Trophoblast cell (in vitro differentiated cells and primary cell): ENCODE measurements at regions not wholly inside any gene's neighbourhood (a gene's known extent, or its start where the extent isn't known, plus 50 kb on each side); places are given as distances from the start of the nearest gene placed in this dataset.

Experiments used
- DNase-seq, 2 donors: peaks; one replicate each; pipeline ENCODE4 v3.0.0-alpha.2; 2016
- H2AFZ ChIP-seq: 2 replicates; pipeline ENCODE4 v1.6.1; 2013; ENCODE audit warnings: low read length, moderate library complexity, mild to moderate bottlenecking; ENCODE audit not compliant: insufficient read depth, poor library complexity
- H2AK5ac ChIP-seq: 2 replicates; pipeline ENCODE4 v1.6.1; 2013; ENCODE audit warnings: mild to moderate bottlenecking, low read length
- H2BK120ac ChIP-seq: 2 replicates; pipeline ENCODE4 v1.6.1; 2013; ENCODE audit warnings: low read length, mild to moderate bottlenecking, moderate library complexity; ENCODE audit not compliant: insufficient read depth, poor library complexity
- H2BK12ac ChIP-seq: 2 replicates; pipeline ENCODE4 v1.6.1; 2013; ENCODE audit warnings: mild to moderate bottlenecking, low read length, moderate library complexity
- H2BK5ac ChIP-seq: 2 replicates; pipeline ENCODE4 v1.6.1; 2013; ENCODE audit warnings: low read length, low read depth, moderate library complexity, mild to moderate bottlenecking; ENCODE audit not compliant: poor library complexity
- H3K14ac ChIP-seq: 2 replicates; pipeline ENCODE4 v1.6.1; 2013; ENCODE audit warnings: mild to moderate bottlenecking, low read length
- H3K18ac ChIP-seq: 2 replicates; pipeline ENCODE4 v1.6.1; 2013; ENCODE audit warnings: mild to moderate bottlenecking, low read length
- H3K23ac ChIP-seq: 2 replicates; pipeline ENCODE4 v1.6.1; 2013; ENCODE audit warnings: low read length
- H3K27ac ChIP-seq: 2 replicates; pipeline ENCODE4 v1.5.1; 2013; ENCODE audit warnings: low read depth, mild to moderate bottlenecking, inconsistent platforms, low read length, moderate library complexity
- H3K27me3 ChIP-seq: 2 replicates; pipeline ENCODE4 v1.6.1; 2013; ENCODE audit warnings: inconsistent platforms, mild to moderate bottlenecking, low read length, moderate library complexity; ENCODE audit not compliant: insufficient read depth
- H3K36me3 ChIP-seq, 2 experiments: 1 replicate in 1 of 2; 2 replicates in 1 of 2; pipeline ENCODE4 v1.6.1; 2013; ENCODE audit warnings: low read length in 2 of 2, mild to moderate bottlenecking in 2 of 2, moderate library complexity in 1 of 2; ENCODE audit not compliant: insufficient read depth in 2 of 2, control insufficient read depth in 1 of 2
- H3K4ac ChIP-seq: 2 replicates; pipeline ENCODE4 v1.6.1; 2013; ENCODE audit warnings: low read depth, mild to moderate bottlenecking, low read length, moderate library complexity
- H3K4me1 ChIP-seq, 2 experiments: 1 replicate in 1 of 2; 2 replicates in 1 of 2; pipeline ENCODE4 v1.6.1; 2013; ENCODE audit warnings: low read length in 2 of 2, mild to moderate bottlenecking in 2 of 2, moderate library complexity in 1 of 2; ENCODE audit not compliant: insufficient read depth in 2 of 2, control insufficient read depth in 1 of 2
- H3K4me2 ChIP-seq: 2 replicates; pipeline ENCODE4 v1.6.1; 2013; ENCODE audit warnings: inconsistent platforms, mild to moderate bottlenecking, low read length, moderate library complexity
- H3K4me3 ChIP-seq: 2 replicates; pipeline ENCODE4 v1.5.1; 2013; ENCODE audit warnings: mild to moderate bottlenecking, low read depth, low read length, inconsistent platforms
- H3K79me1 ChIP-seq: one replicate; pipeline ENCODE4 v1.6.1; 2013; ENCODE audit warnings: low read length
- H3K79me2 ChIP-seq: 2 replicates; pipeline ENCODE4 v1.6.1; 2013; ENCODE audit warnings: low read length, mild to moderate bottlenecking; ENCODE audit not compliant: control insufficient read depth, insufficient read depth, poor library complexity
- H3K9ac ChIP-seq: 2 replicates; pipeline ENCODE4 v1.6.1; 2013; ENCODE audit warnings: mild to moderate bottlenecking, low read length
- H3K9me3 ChIP-seq: 2 replicates; pipeline ENCODE4 v1.6.1; 2013; ENCODE audit warnings: low read depth, mild to moderate bottlenecking, control low read depth, inconsistent platforms, low read length; ENCODE audit not compliant: insufficient read depth
- H4K12ac ChIP-seq: 2 replicates; pipeline ENCODE4 v1.6.1; 2013; ENCODE audit warnings: low read depth, mild to moderate bottlenecking, low read length, moderate library complexity
- H4K8ac ChIP-seq: 2 replicates; pipeline ENCODE4 v1.6.1; 2013; ENCODE audit warnings: low read depth, mild to moderate bottlenecking, low read length, moderate library complexity
- H4K91ac ChIP-seq: one replicate; pipeline ENCODE4 v1.6.1; 2013; ENCODE audit warnings: low read depth, mild to moderate bottlenecking, low read length, moderate library complexity
- WGBS: extraction: QIAGEN DNeasy Blood & Tissue Kit; methylation state at CpG from one replicate; pipeline ENCODE4 v1.1.7; 2013; ENCODE audit warnings: missing lambda C conversion rate; ENCODE audit not compliant: insufficient read length, insufficient coverage; ENCODE audit errors: extremely low coverage; 5-methylcytosine and 5-hydroxymethylcytosine counted together

DNA sequence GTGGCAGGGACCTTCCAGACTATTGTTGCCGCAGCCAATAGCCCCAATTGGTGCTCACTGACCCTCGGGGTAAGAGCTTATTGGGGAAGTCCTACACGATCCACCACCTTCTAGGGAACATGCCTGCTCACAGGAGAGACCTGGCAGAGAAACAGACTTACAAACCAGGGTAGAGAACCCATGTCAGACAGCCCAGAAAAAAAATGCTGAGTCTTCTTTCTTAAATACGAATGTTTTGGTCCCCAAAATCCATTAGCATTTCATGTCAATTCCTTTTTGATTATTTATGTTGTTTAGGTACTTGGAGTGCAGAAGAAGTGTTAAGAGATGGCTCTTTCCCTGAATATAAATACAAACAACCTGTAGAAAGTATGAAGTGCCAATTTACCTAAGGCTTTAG, 84.9 kb upstream of the PDE10A start:
- Histone ChIP-seq H3K4ac (no peak overlapping the region), H2BK5ac (no peak overlapping the region), H2BK120ac (no peak overlapping the region), H4K8ac (no peak overlapping the region), H3K79me1 (no peaks in the 10 kb centered on the region), H3K9me3 (peaks cover 6% of the 10 kb centered on the region), H3K23ac (no peak overlapping the region), H3K9ac (no peak overlapping the region), H3K79me2 (no peaks in the 10 kb centered on the region), H3K18ac (no peak overlapping the region), H2BK12ac (no peak overlapping the region), H4K91ac (no peak overlapping the region), H4K12ac (no peak overlapping the region), H3K27me3 (no peaks in the 10 kb centered on the region), H3K4me3 (no peak overlapping the region), H2AK5ac (no peak overlapping the region), H3K4me2 (no peak overlapping the region), H3K27ac (no peak overlapping the region), H3K36me3 (no peaks in the 10 kb centered on the region), H3K4me1 (no peaks in the 10 kb centered on the region), H2AFZ (no peak overlapping the region), H3K14ac (no peak overlapping the region)
- WGBS = no CpG with 5 or more reads among the region's 4 CpGs
- no peak for DNase-seq

DNA sequence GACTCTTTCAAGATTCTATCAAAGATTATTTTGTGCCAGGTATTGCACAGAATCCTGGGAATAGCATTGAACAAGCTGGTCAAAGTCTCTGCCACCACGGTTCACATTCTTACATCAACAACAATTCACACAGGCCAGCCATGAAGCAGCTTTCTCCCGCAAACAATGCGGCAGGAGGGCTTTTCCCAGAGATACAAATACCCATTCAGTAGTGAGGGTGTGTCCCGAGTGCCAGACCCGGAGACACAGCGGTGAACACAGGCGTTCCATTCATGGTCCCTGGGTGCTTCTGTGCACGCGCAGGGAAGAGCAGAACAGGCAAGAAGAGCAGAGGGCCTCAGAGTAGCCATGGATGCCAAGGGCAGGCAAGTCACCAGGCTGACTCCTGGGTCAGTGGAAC, 83.3 kb upstream of the PDE10A start:
- peaks cover 6% of the 10 kb centered on the region for H3K9me3 ChIP-seq
- no peak overlapping the region for H3K27ac ChIP-seq
- no peak overlapping the region for H3K9ac ChIP-seq
- H3K18ac ChIP-seq = no peak overlapping the region
- H3K4ac ChIP-seq = no peak overlapping the region
- H3K14ac ChIP-seq = no peak overlapping the region
- no peak overlapping the region for H3K4me3 ChIP-seq
- no peak overlapping the region for H4K12ac ChIP-seq
- H3K27me3 ChIP-seq = no peaks in the 10 kb centered on the region
- H3K4me2 ChIP-seq = no peak overlapping the region
- H3K36me3 ChIP-seq = no peaks in the 10 kb centered on the region
- no peak overlapping the region for H2BK5ac ChIP-seq
- no peak overlapping the region for H2AFZ ChIP-seq
- H2AK5ac ChIP-seq = no peak overlapping the region
- DNase-seq = no peak
- H3K79me1 ChIP-seq = no peaks in the 10 kb centered on the region
- no peak overlapping the region for H2BK12ac ChIP-seq
- H2BK120ac ChIP-seq = no peak overlapping the region
- WGBS = no CpG with 5 or more reads among the region's 9 CpGs
- no peak overlapping the region for H3K23ac ChIP-seq
- H3K4me1 ChIP-seq = no peaks in the 10 kb centered on the region
- no peak overlapping the region for H4K91ac ChIP-seq
- no peak overlapping the region for H4K8ac ChIP-seq
- no peaks in the 10 kb centered on the region for H3K79me2 ChIP-seq

GRCh38 chr6:165745492-165745891, 82.5 kb upstream of the PDE10A start:
- Histone ChIP-seq H4K91ac (no peak overlapping the region), H3K27ac (no peak overlapping the region), H3K18ac (no peak overlapping the region), H3K36me3 (no peaks in the 10 kb centered on the region), H3K4me2 (no peak overlapping the region), H3K4me3 (no peak overlapping the region), H2BK120ac (no peak overlapping the region), H3K14ac (no peak overlapping the region), H3K27me3 (no peaks in the 10 kb centered on the region), H3K9ac (no peak overlapping the region), H2AK5ac (no peak overlapping the region), H3K79me2 (no peaks in the 10 kb centered on the region), H2AFZ (no peak overlapping the region), H3K4ac (no peak overlapping the region), H3K4me1 (no peaks in the 10 kb centered on the region), H2BK5ac (no peak overlapping the region), H3K23ac (no peak overlapping the region), H4K12ac (no peak overlapping the region), H3K9me3 (peaks cover 4% of the 10 kb centered on the region), H3K79me1 (no peaks in the 10 kb centered on the region), H4K8ac (no peak overlapping the region), H2BK12ac (no peak overlapping the region)
- DNase-seq = no peak
- WGBS = no CpG with 5 or more reads among the region's 3 CpGs

GRCh38 chr6:165744555-165745228, 81.7 kb upstream of the PDE10A start:
- peaks cover 4% of the 10 kb centered on the region for H3K9me3 ChIP-seq
- no CpG with 5 or more reads among the region's 1 CpG for WGBS
- no peak overlapping the region for H3K18ac ChIP-seq
- no peaks in the 10 kb centered on the region for H3K36me3 ChIP-seq
- no peak overlapping the region for H4K12ac ChIP-seq
- no peaks in the 10 kb centered on the region for H3K79me2 ChIP-seq
- no peak overlapping the region for H2BK120ac ChIP-seq
- H2BK12ac ChIP-seq = no peak overlapping the region
- no peak overlapping the region for H2AFZ ChIP-seq
- H4K8ac ChIP-seq = no peak overlapping the region
- no peaks in the 10 kb centered on the region for H3K79me1 ChIP-seq
- H3K9ac ChIP-seq = no peak overlapping the region
- H3K27me3 ChIP-seq = no peaks in the 10 kb centered on the region
- no peak overlapping the region for H3K27ac ChIP-seq
- H3K4me2 ChIP-seq = no peak overlapping the region
- H3K4me3 ChIP-seq = no peak overlapping the region
- H3K23ac ChIP-seq = no peak overlapping the region
- H4K91ac ChIP-seq = no peak overlapping the region
- no peak for DNase-seq
- H2AK5ac ChIP-seq = no peak overlapping the region
- no peaks in the 10 kb centered on the region for H3K4me1 ChIP-seq
- no peak overlapping the region for H3K4ac ChIP-seq
- H3K14ac ChIP-seq = no peak overlapping the region
- no peak overlapping the region for H2BK5ac ChIP-seq
